ENCODE measurements at regions not wholly inside any gene's neighbourhood (a gene's known extent, or its start where the extent isn't known, plus 50 kb on each side); places are given as distances from the start of the nearest gene placed in this dataset.

- no peak for TF ChIP-seq BHLHE40 (IDR thresholded peaks at IDR 0.05; ENCODE audit: borderline replicate concordance)
- no peak for TF ChIP-seq ZNF384 (IDR thresholded peaks at IDR 0.05)
- TF ChIP-seq ARNT (IDR thresholded peaks at IDR 0.05), result no peak
- no peak for TF ChIP-seq FOXK2 (IDR thresholded peaks at IDR 0.05)
- no peak for TF ChIP-seq NFRKB (IDR thresholded peaks at IDR 0.05)
- TF ChIP-seq L3MBTL2 (conservative IDR thresholded peaks at IDR 0.05), result no peak
- TF ChIP-seq FOXA1 (IDR thresholded peaks at IDR 0.05), result no peak
- TF ChIP-seq ELF4 (IDR thresholded peaks at IDR 0.05), result no peak
- TF ChIP-seq SP1 (IDR thresholded peaks at IDR 0.05), result no peak
- TF ChIP-seq TARDBP (IDR thresholded peaks at IDR 0.05), result no peak
- TF ChIP-seq PKNOX1 (IDR thresholded peaks at IDR 0.05), result no peak
- DNase-seq (ENCODE audit: extremely low spot score), result no peak
- POLR2A ChIA-PET, result no interaction called here
- CTCF ChIA-PET, result no interaction called here
Measured at GRCh38 chr3:20344400-20344959, 158.5 kb upstream of the SGO1 start.

GRCh38 chr3:20343790-20344189 is 157.8 kb upstream of the SGO1 start:
- POLR2A ChIA-PET, result no interaction called here
- TF ChIP-seq SUZ12 (IDR thresholded peaks at IDR 0.05) (no peak), CTBP1 (IDR thresholded peaks at IDR 0.05; ENCODE audit: borderline replicate concordance) (no peak), ELF4 (IDR thresholded peaks at IDR 0.05) (no peak), HDGF (IDR thresholded peaks at IDR 0.05; ENCODE audit: borderline replicate concordance) (no peak), TARDBP (IDR thresholded peaks at IDR 0.05) (no peak), NFRKB (IDR thresholded peaks at IDR 0.05) (no peak), L3MBTL2 (conservative IDR thresholded peaks at IDR 0.05) (no peak), LEF1 (IDR thresholded peaks at IDR 0.05; ENCODE audit: borderline replicate concordance) (no peak), PKNOX1 (IDR thresholded peaks at IDR 0.05) (no peak), FOXK2 (IDR thresholded peaks at IDR 0.05) (no peak), BHLHE40 (IDR thresholded peaks at IDR 0.05; ENCODE audit: borderline replicate concordance) (no peak), ARNT (IDR thresholded peaks at IDR 0.05) (no peak), FOXM1 (IDR thresholded peaks at IDR 0.05; ENCODE audit: borderline replicate concordance) (no peak), ZNF384 (IDR thresholded peaks at IDR 0.05) (no peak), FOXA1 (IDR thresholded peaks at IDR 0.05) (no peak), SP1 (IDR thresholded peaks at IDR 0.05) (no peak)
- CTCF ChIA-PET, result no interaction called here
- DNase-seq (ENCODE audit: extremely low spot score), result no peak

GRCh38 chr3:20340324-20340928 is 154.4 kb upstream of the SGO1 start:
- peak; percentile 63 for DNase-seq (ENCODE audit: extremely low spot score)
- CTCF ChIA-PET, result no interaction called here
- TF ChIP-seq ZNF384 (IDR thresholded peaks at IDR 0.05) (no peak), BHLHE40 (IDR thresholded peaks at IDR 0.05; ENCODE audit: borderline replicate concordance) (no peak), LEF1 (IDR thresholded peaks at IDR 0.05; ENCODE audit: borderline replicate concordance) (no peak), PKNOX1 (IDR thresholded peaks at IDR 0.05) (no peak)
- POLR2A ChIA-PET, result no interaction called here

DNA sequence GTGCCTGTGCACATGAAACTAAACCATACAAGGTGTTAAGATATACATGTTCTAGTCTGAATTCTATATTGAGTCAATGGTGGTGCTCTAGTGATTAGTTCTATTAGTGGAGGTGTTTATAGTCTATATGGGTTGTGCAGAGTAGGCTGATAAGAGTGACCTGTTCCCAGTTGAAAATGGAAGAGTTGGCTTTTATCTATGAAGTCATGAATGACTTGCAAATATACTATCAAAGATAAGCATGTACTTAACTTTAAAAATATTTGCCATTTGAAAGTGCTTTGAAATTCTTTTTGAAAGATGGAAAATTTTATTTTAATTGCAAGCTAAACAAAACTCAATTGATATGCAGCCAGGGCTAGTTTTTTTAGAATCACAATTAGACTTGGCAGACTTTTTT is 150.6 kb upstream of the SGO1 start:
- no peak for TF ChIP-seq LEF1 (IDR thresholded peaks at IDR 0.05; ENCODE audit: borderline replicate concordance)
- TF ChIP-seq NFRKB (IDR thresholded peaks at IDR 0.05), result no peak
- TF ChIP-seq SP1 (IDR thresholded peaks at IDR 0.05), result no peak
- TF ChIP-seq FOXA1 (IDR thresholded peaks at IDR 0.05), result no peak
- TF ChIP-seq PKNOX1 (IDR thresholded peaks at IDR 0.05), result no peak
- TF ChIP-seq SUZ12 (IDR thresholded peaks at IDR 0.05), result no peak
- TF ChIP-seq ELF4 (IDR thresholded peaks at IDR 0.05), result no peak
- no peak for TF ChIP-seq ZNF384 (IDR thresholded peaks at IDR 0.05)
- no peak for TF ChIP-seq L3MBTL2 (conservative IDR thresholded peaks at IDR 0.05)
- TF ChIP-seq FOXK2 (IDR thresholded peaks at IDR 0.05), result no peak
- no peak for TF ChIP-seq BHLHE40 (IDR thresholded peaks at IDR 0.05; ENCODE audit: borderline replicate concordance)
- no peak for TF ChIP-seq FOXM1 (IDR thresholded peaks at IDR 0.05; ENCODE audit: borderline replicate concordance)
- TF ChIP-seq CTBP1 (IDR thresholded peaks at IDR 0.05; ENCODE audit: borderline replicate concordance), result no peak
- no peak for TF ChIP-seq TARDBP (IDR thresholded peaks at IDR 0.05)
- TF ChIP-seq HDGF (IDR thresholded peaks at IDR 0.05; ENCODE audit: borderline replicate concordance), result no peak
- no peak for TF ChIP-seq ARNT (IDR thresholded peaks at IDR 0.05)
- POLR2A ChIA-PET, result no interaction called here
- CTCF ChIA-PET, result no interaction called here
- DNase-seq (ENCODE audit: extremely low spot score), result no peak

DNA sequence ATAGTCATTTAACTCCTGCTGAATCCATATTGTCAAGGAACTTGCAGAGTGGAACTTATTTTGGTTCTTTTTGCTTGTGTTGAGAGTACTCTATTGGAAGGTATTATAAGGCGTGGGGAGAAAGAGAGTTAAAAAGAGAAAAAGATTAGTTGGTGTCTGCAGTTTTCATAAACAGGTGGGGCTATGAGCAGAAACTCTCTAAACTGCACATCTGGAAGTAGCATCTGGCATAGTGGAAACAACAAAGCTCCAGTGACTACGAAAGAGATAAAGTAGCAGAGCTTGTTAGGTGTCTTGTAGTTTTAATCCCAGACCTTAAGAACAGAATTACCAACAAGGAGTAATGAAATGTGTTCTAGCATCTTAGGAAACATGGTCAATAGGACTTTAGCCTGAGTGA is 148.8 kb upstream of the SGO1 start:
- no peak for TF ChIP-seq L3MBTL2 (conservative IDR thresholded peaks at IDR 0.05)
- TF ChIP-seq SUZ12 (IDR thresholded peaks at IDR 0.05), result no peak
- TF ChIP-seq ZNF384 (IDR thresholded peaks at IDR 0.05), result no peak
- no peak for TF ChIP-seq CTBP1 (IDR thresholded peaks at IDR 0.05; ENCODE audit: borderline replicate concordance)
- TF ChIP-seq ARNT (IDR thresholded peaks at IDR 0.05), result no peak
- ChIA-PET POLR2A (no interaction called here), CTCF (no interaction called here)
- no peak for DNase-seq (ENCODE audit: extremely low spot score)

GRCh38 chr3:20327889-20328288 is 141.9 kb upstream of the SGO1 start:
- TF ChIP-seq ARNT (IDR thresholded peaks at IDR 0.05), result no peak
- no peak for TF ChIP-seq PKNOX1 (IDR thresholded peaks at IDR 0.05)
- TF ChIP-seq LEF1 (IDR thresholded peaks at IDR 0.05; ENCODE audit: borderline replicate concordance), result no peak
- no peak for TF ChIP-seq L3MBTL2 (conservative IDR thresholded peaks at IDR 0.05)
- TF ChIP-seq ELF4 (IDR thresholded peaks at IDR 0.05), result no peak
- TF ChIP-seq NFRKB (IDR thresholded peaks at IDR 0.05), result no peak
- TF ChIP-seq ZNF384 (IDR thresholded peaks at IDR 0.05), result no peak
- TF ChIP-seq CTBP1 (IDR thresholded peaks at IDR 0.05; ENCODE audit: borderline replicate concordance), result no peak
- no peak for TF ChIP-seq SP1 (IDR thresholded peaks at IDR 0.05)
- no peak for TF ChIP-seq HDGF (IDR thresholded peaks at IDR 0.05; ENCODE audit: borderline replicate concordance)
- no peak for TF ChIP-seq BHLHE40 (IDR thresholded peaks at IDR 0.05; ENCODE audit: borderline replicate concordance)
- no peak for TF ChIP-seq FOXM1 (IDR thresholded peaks at IDR 0.05; ENCODE audit: borderline replicate concordance)
- ChIA-PET CTCF (no interaction called here), POLR2A (no interaction called here)
- no peak for DNase-seq (ENCODE audit: extremely low spot score)

All from HEK293T (cell line).